AG04449 (cell line): ENCODE measurements at regions not wholly inside any gene's neighbourhood (a gene's known extent, or its start where the extent isn't known, plus 50 kb on each side); places are given as distances from the start of the nearest gene placed in this dataset.

Experiments
- CTCF ChIA-PET: fragments of 350-600 bp; formaldehyde crosslinking; extraction: SDS; loops from one replicate; lab custom pipeline; 2021; ENCODE audit warnings: antibody characterized with exemption; lab: Yijun Ruan, JAX
- POLR2A ChIA-PET: fragments of 400-600, 350-600 bp; formaldehyde crosslinking; extraction: SDS; loops from one replicate; lab custom pipeline; 2020; ENCODE audit warnings: antibody characterized with exemption, inconsistent platforms; lab: Yijun Ruan, JAX
- DNase-seq: peaks from one replicate; pipeline ENCODE4 v3.0.0-alpha.2; 2010; ENCODE audit warnings: low read depth, low spot score
- H3K4me3 ChIP-seq: 2 replicates; pipeline ENCODE4 v1.5.1; 2011; ENCODE audit warnings: low read depth, mild to moderate bottlenecking, control low read depth, low read length
- TF ChIP-seq, protein P1 (sequence below): IDR thresholded peaks from one replicate; pipeline ENCODE4 v1.5.1; 2011; ENCODE audit warnings: mild to moderate bottlenecking, moderate library complexity, low read length, control low read depth, inconsistent platforms; ENCODE audit not compliant: insufficient read depth; ENCODE audit errors: missing control alignments

GRCh38 chr10:10538326-10538725 lies 479.3 kb upstream of the CELF2 start:
- POLR2A ChIA-PET = no interaction called here
- TF ChIP-seq, protein P1, sequence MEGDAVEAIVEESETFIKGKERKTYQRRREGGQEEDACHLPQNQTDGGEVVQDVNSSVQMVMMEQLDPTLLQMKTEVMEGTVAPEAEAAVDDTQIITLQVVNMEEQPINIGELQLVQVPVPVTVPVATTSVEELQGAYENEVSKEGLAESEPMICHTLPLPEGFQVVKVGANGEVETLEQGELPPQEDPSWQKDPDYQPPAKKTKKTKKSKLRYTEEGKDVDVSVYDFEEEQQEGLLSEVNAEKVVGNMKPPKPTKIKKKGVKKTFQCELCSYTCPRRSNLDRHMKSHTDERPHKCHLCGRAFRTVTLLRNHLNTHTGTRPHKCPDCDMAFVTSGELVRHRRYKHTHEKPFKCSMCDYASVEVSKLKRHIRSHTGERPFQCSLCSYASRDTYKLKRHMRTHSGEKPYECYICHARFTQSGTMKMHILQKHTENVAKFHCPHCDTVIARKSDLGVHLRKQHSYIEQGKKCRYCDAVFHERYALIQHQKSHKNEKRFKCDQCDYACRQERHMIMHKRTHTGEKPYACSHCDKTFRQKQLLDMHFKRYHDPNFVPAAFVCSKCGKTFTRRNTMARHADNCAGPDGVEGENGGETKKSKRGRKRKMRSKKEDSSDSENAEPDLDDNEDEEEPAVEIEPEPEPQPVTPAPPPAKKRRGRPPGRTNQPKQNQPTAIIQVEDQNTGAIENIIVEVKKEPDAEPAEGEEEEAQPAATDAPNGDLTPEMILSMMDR = no peak
- no peak for DNase-seq
- no peak overlapping the region for H3K4me3 ChIP-seq
- CTCF ChIA-PET = no interaction called here

DNA sequence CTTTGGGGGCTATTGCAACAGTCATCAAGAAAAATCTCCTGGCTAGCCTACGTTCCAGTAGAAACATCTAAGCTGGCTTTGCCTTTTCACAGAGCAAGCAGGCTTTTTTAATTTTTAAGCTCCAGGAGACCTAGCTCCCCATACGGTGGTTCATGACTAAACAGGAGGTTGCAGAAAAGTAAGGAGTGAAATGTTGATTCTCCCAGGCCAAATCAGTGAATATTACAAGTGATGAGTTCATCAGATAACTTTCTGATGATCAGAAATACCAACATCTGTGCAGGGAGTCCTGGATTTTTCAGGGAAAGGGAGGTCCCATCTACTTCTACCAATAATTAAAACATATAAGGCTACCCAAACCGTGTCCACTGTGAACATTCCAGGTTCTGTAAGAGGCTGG lies 477.3 kb upstream of the CELF2 start:
- H3K4me3 ChIP-seq = no peak overlapping the region
- ChIA-PET POLR2A (no interaction called here), CTCF (no interaction called here)
- TF ChIP-seq, protein P1 = no peak
- no peak for DNase-seq

- TF ChIP-seq, protein P1 = no peak
- ChIA-PET POLR2A (interaction anchor here (0.6 kb wide), 1 partner anchor 31 kb away, joined by 3 read pairs; no protein-coding TSS in a partner anchor), CTCF (interaction anchor here (0.7 to 1.0 kb wide), 2 partner anchors 9 to 40 kb away, joined by 3 read pairs; no protein-coding TSS in a partner anchor)
- no peak for DNase-seq
- no peak overlapping the region for H3K4me3 ChIP-seq
Measured at GRCh38 chr10:10542477-10542876, 475.2 kb upstream of the CELF2 start.

- ChIA-PET POLR2A (no interaction called here), CTCF (no interaction called here)
- no peak overlapping the region for H3K4me3 ChIP-seq
- TF ChIP-seq, protein P1 = no peak
- no peak for DNase-seq
Measured at GRCh38 chr10:10544890-10545289, 472.8 kb upstream of the CELF2 start.

DNA sequence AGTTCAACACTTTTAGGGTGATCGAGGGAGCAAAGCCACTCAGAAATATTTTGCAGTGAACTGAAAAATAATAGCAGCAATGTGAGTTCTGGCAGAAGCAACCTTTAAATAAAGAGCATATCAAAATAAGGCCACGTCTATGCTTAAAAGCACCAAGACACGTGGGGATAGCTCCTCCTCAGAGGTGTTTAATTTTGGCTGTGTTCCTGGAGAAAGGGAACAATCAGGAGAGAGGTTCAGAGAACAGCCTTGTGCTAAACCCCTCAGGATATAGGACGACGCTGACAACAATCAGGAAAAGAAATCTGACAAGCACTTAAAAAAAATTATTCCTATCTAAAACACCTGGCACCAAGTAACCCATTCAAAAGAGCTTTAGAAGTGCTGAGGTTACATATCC lies 471.9 kb upstream of the CELF2 start:
- POLR2A ChIA-PET = no interaction called here
- CTCF ChIA-PET = no interaction called here
- TF ChIP-seq, protein P1 = no peak
- DNase-seq = no peak
- no peak overlapping the region for H3K4me3 ChIP-seq

GRCh38 chr10:10551596-10552301 lies 465.9 kb upstream of the CELF2 start:
- no peak overlapping the region for H3K4me3 ChIP-seq
- ChIA-PET POLR2A (no interaction called here), CTCF (interaction anchor here (1.2 kb wide), 1 partner anchor 9 kb away, joined by 3 read pairs; no protein-coding TSS in a partner anchor)
- DNase-seq = no peak
- TF ChIP-seq, protein P1 = no peak
